Panc1 (cell line): ENCODE measurements at regions not wholly inside any gene's neighbourhood (a gene's known extent, or its start where the extent isn't known, plus 50 kb on each side); places are given as distances from the start of the nearest gene placed in this dataset.

Experiments used
- CTCF ChIP-seq: fragments of 450-650 bp; IDR thresholded peaks from 2 replicates; pipeline ENCODE4 v1.5.1; 2017; ENCODE audit warnings: mild to moderate bottlenecking
- POLR2AphosphoS5 ChIP-seq: IDR thresholded peaks from 2 replicates; pipeline ENCODE4 v1.6.1; 2012; ENCODE audit warnings: mild to moderate bottlenecking, low read depth, low read length, moderate library complexity
- REST ChIP-seq, 2 experiments: IDR thresholded peaks; 2 replicates each; pipeline ENCODE4 v1.6.1; 2011 to 2012; ENCODE audit warnings: low read depth in 2 of 2, control low read depth in 1 of 2, low read length in 1 of 2, mild to moderate bottlenecking in 1 of 2, moderate library complexity in 1 of 2; ENCODE audit not compliant: insufficient read depth in 1 of 2
- SIN3A ChIP-seq: IDR thresholded peaks from 2 replicates; pipeline ENCODE4 v1.6.1; 2012; ENCODE audit warnings: low read depth, mild to moderate bottlenecking, low read length, moderate library complexity, borderline replicate concordance; ENCODE audit not compliant: insufficient read depth
- TCF7L2 ChIP-seq: IDR thresholded peaks from 2 replicates; pipeline ENCODE4 v1.6.1; 2011; ENCODE audit warnings: mild to moderate bottlenecking, low read depth, low read length, inconsistent platforms

- no peak for TF ChIP-seq CTCF
- TF ChIP-seq POLR2AphosphoS5 = no peak
- TF ChIP-seq TCF7L2 = no peak
- no peak for TF ChIP-seq REST (IDR thresholded peaks at IDR 0.05; ENCODE audit: insufficient read depth in 1 of 2, low read depth in 2 of 2, low read length in 1 of 2)
- TF ChIP-seq SIN3A = no peak
Measured at GRCh38 chr1:189816558-189816957, 661.1 kb downstream of the BRINP3 start.
